HepG2 (cell line): ENCODE measurements at regions not wholly inside any gene's neighbourhood (a gene's known extent, or its start where the extent isn't known, plus 50 kb on each side); places are given as distances from the start of the nearest gene placed in this dataset.

Source experiments
- ATF1 ChIP-seq: IDR thresholded peaks from 2 replicates; pipeline ENCODE4 v1.6.1; 2016; ENCODE audit warnings: mild to moderate bottlenecking, control low read depth
- CEBPB ChIP-seq: IDR thresholded peaks from 2 replicates; pipeline ENCODE4 v1.6.1; 2011; ENCODE audit warnings: low read depth, low read length, improper control_type of control experiment, borderline replicate concordance
- CTCF ChIP-seq: sonication (generic); formaldehyde crosslinking; IDR thresholded peaks from 2 replicates; pipeline ENCODE4 v1.5.0; 2020; ENCODE audit warnings: mild to moderate bottlenecking, missing genetic modification reagents, moderate library complexity
- HDAC2 ChIP-seq: sonication (generic); formaldehyde crosslinking; IDR thresholded peaks from 2 replicates; pipeline ENCODE4 v1.4.0; 2020; ENCODE audit warnings: missing genetic modification reagents
- ISX ChIP-seq: sonication (generic); formaldehyde crosslinking; conservative IDR thresholded peaks from 2 replicates; pipeline ENCODE4 v1.5.0; 2020; ENCODE audit warnings: missing genetic modification reagents
- PBX3 ChIP-seq: sonication (generic); formaldehyde crosslinking; IDR thresholded peaks from 2 replicates; pipeline ENCODE4 v1.8.1; 2023; ENCODE audit warnings: missing genetic modification reagents, inconsistent platforms, borderline replicate concordance
- SETDB1 ChIP-seq: sonication (generic); formaldehyde crosslinking; IDR thresholded peaks from 2 replicates; pipeline ENCODE4 v1.5.1; 2020; ENCODE audit warnings: missing genetic modification reagents, mild to moderate bottlenecking, borderline replicate concordance

GRCh38 chr13:79631051-79631659, 150.2 kb downstream of the NDFIP2 start:
- TF ChIP-seq CTCF (no peak), PBX3 (CRISPR knock-in tag) (no peak), CEBPB (no peak), ISX (no peak), ATF1 (no peak), HDAC2 (CRISPR knock-in tag) (no peak), SETDB1 (CRISPR knock-in tag) (no peak)
